ENCODE measurements at regions not wholly inside any gene's neighbourhood (a gene's known extent, or its start where the extent isn't known, plus 50 kb on each side); places are given as distances from the start of the nearest gene placed in this dataset.

- TF ChIP-seq CTCF (IDR thresholded peaks at IDR 0.05) (no peak), POLR2A (IDR thresholded peaks at IDR 0.05) (no peak), POLR2AphosphoS5 (IDR thresholded peaks at IDR 0.05) (no peak)
Measured at GRCh38 chr3:194977356-194977755, 291.7 kb downstream of the FAM43A start.
